ENCODE measurements at regions not wholly inside any gene's neighbourhood (a gene's known extent, or its start where the extent isn't known, plus 50 kb on each side); places are given as distances from the start of the nearest gene placed in this dataset.
"Not testable (repeated sequence)": the region's sequence is repeated elsewhere in the genome, so short reads cannot be mapped to it uniquely, and the experiment has no call there.

- DNase-seq: no peak
Observed at GRCh38 chr18:76307293-76307690, 187.8 kb downstream of the ZNF516 start.

- no peak for DNase-seq
Observed at GRCh38 chr18:76306685-76307292, 188.3 kb downstream of the ZNF516 start.

- no peak for DNase-seq
Observed at GRCh38 chr18:76285866-76286265, 209.2 kb downstream of the ZNF516 start.

DNA sequence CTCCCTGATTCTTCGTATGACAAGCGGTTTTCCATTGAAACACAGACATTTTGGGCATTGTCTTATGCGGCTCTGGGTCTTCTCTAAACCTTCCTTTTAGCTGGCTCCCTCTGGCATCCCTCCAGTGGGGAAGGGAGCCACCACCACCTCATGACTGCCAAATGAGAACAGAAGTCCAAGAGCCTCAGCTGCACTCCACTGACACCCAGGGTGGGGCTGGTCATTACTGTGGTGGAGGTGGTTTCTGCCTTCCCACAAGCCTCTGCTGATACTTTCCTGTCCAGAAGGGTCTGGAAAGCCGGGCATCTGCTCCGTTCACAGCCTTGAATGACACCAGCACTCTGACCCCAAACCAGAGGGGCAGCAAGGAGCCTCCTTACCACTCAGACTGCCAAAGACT, 213.5 kb downstream of the ZNF516 start:
- DNase-seq: no peak

GRCh38 chr18:76277801-76278200, 217.2 kb downstream of the ZNF516 start:
- no peak for DNase-seq

- DNase-seq: no peak
Observed at GRCh38 chr18:76275727-76276313, 219.2 kb downstream of the ZNF516 start.

GRCh38 chr18:76274468-76275289, 220.4 kb downstream of the ZNF516 start:
- DNase-seq: no peak

- no peak for DNase-seq
Observed at GRCh38 chr18:76273956-76274355, 221.1 kb downstream of the ZNF516 start.

DNA sequence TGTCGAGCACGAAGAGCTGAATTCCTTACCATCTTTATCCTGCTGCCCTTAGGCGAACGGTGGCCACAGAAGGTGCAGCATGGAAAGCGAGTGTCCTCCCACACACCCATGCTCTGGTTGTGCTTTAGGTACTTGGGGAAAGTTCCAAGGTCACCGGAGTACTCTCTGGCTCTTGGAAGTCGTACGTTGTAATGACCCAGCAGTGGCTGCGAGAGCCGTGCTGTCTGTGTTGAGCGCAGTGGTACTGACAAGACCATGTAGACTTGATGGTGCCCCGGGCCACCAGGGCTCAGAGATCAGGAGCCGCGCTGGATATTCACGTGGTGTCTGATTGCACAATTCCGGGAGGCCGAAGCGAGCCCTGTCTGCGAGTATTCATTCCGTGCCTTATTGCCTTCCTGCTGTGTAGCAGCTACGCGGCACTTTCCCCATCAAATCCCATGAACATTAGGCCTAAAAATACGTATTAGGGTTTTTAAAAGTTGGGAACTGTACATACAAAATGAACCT, 222.0 kb downstream of the ZNF516 start:
- no peak for DNase-seq

- DNase-seq: not testable (repeated sequence)
Observed at GRCh38 chr18:76267423-76267822, 227.6 kb downstream of the ZNF516 start.

GRCh38 chr18:76266236-76266991, 228.6 kb downstream of the ZNF516 start:
- no peak for DNase-seq

GRCh38 chr18:76265497-76266235, 229.4 kb downstream of the ZNF516 start:
- DNase-seq: no peak

GRCh38 chr18:76264876-76265250, 230.2 kb downstream of the ZNF516 start:
- DNase-seq: no peak

- DNase-seq: no peak
Observed at GRCh38 chr18:76264198-76264875, 230.7 kb downstream of the ZNF516 start.

DNA sequence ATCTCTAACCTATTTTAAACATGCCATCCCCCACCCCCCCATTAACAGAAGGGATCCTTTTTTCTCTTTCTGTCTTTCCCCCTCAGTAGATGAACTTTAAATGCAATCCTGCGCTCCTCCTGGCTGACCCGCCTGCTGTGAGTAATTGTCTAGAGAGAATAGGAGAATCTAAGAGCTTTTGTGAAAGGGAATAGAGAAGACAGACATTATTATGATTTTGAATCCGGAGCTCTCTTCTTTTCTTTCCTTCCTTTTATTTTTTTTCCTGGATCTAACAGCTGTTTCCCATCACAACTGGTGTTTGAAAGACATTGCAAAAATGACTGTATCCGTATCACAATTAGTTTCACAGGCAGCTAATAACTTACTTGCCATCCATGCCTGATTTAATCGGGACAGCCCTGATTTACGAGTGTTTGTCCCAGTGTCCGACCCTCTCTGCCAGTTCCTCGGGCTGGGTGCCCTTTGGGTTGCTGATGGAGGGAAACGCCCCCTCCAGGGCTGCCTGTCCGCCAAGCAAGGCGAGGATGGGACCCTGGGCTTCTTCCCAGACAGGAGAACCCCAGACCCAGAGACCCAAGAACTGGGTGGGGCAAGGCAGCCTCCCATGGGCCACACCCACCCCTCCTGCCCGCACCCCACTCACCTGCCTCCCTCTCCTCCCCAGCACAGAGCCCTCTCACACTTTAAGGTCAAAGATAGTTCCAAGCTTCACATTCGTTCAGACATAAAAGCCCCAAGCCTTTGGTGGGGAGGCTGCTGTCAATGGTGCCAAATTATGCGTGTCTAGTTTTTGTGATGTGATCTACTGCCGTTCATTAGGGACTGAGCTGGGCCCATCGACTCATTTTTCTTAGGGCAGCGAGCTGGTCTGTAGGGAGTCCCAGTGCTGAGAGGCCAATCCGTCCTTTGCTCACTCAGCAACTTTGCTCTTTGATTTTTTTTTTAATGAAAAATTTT, 231.7 kb downstream of the ZNF516 start:
- DNase-seq: no peak

DNA sequence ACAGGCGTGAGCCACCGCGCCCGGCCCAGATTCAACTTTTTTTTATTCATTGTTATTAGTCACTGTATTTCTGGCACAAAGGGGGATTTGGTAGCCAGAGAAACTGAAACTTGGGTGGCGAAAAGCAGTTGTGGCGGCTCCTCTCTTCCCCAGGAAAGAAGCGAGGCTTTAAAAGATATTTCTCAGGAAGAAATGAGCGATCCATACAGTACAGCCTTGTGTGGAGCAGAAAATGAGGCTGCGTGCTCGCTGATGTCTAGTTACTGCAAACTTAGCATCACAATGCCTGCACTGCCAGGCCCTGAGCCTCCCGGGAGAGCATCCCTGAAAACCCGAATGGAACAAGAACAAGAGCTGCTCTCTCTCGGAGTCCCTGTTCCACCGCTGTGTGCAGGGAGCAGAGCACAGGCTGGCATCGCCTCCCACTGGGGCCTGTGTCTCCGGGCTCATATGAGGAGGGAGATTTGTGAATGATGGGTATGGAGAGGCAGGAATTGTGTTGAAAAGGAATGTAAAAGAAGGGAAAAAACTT, 234.0 kb downstream of the ZNF516 start:
- DNase-seq: no peak

DNA sequence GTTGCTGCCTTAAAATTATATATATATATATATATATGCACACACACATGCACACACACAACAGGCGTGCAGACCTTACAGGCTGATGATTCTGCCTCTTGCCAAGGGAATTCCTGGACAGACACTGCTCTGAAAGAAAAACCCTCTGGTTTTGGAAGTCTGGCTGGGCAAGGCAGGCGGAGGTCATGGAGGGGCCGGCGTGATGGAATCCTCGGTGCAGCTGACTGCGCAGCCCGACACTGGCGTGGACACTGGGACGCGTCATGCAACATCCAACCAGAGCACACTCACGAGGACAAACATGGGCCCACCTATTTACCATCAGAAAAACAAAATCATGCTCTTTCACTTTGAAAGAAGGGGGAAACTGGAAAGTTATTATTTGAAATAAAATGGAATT, 235.3 kb downstream of the ZNF516 start:
- DNase-seq: no peak

GRCh38 chr18:76259096-76259495, 235.9 kb downstream of the ZNF516 start:
- DNase-seq: no peak

DNA sequence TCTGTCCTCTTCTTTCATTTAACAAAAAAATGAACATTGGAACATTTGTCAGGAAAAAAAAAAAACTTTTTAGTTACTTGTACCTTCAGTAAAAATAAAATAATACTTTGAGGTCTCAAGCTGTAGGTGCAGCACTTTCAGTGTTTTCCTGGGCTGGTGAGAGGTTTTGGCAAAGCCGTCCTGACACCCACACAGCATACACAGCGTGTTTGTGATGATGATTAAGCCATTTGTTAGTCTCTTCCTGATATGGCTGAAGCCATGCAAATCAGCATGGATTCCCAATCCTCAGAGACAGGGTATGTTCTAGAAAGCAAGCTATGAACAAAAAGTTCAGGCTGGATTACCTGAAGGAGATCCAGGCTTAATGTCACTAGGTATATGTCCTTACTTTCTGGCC, 236.8 kb downstream of the ZNF516 start:
- DNase-seq: no peak

- DNase-seq: no peak
Observed at GRCh38 chr18:76255070-76255683, 239.9 kb downstream of the ZNF516 start.
